Caco-2 (cell line): ENCODE measurements at regions not wholly inside any gene's neighbourhood (a gene's known extent, or its start where the extent isn't known, plus 50 kb on each side); places are given as distances from the start of the nearest gene placed in this dataset.

Source experiments
- BruUV-seq: library from RNA; stranded (reverse); fragments of 400-500 nt; replicated peaks from 2 replicates; lab custom pipeline; 2021; lab: Mats Ljungman, UMichigan
- CTCF ChIA-PET: fragments of 300-600 bp; sonication (Branson Sonifier 250); formaldehyde crosslinking; loops from one replicate; lab custom pipeline; 2022; ENCODE audit warnings: antibody characterized with exemption; lab: Charles Lee
- POLR2A ChIA-PET: fragments of 300-600 bp; sonication (Branson Sonifier 250); formaldehyde crosslinking; loops from one replicate; lab custom pipeline; 2022; ENCODE audit warnings: antibody characterized with exemption; lab: Charles Lee
- DNase-seq, 2 experiments: peaks; one replicate each; pipeline versions ENCODE4 v3.0.0 to v3.0.0-alpha.2; 2020 to 2022
- H3K27me3 ChIP-seq: replicated peaks from 2 replicates; pipeline ENCODE4 v1.6.0; 2011; ENCODE audit warnings: low read length; ENCODE audit not compliant: control insufficient read depth, insufficient read depth
- H3K36me3 ChIP-seq: 2 replicates; pipeline ENCODE4 v1.5.1; 2011; ENCODE audit warnings: low read length; ENCODE audit not compliant: control insufficient read depth, insufficient read depth
- H3K4me1 ChIP-seq: fragments of 250-450 bp; sonication (Bioruptor Pico); 2 replicates; pipeline ENCODE4 v1.5.1; 2020; ENCODE audit warnings: mild to moderate bottlenecking
- H3K4me3 ChIP-seq: 2 replicates; pipeline ENCODE4 v1.5.1; 2011; ENCODE audit warnings: low read depth, mild to moderate bottlenecking, control low read depth, low read length
- H3K9me3 ChIP-seq: fragments of 250-450 bp; sonication (Bioruptor Pico); 2 replicates; pipeline ENCODE4 v1.5.1; 2020; ENCODE audit warnings: mild to moderate bottlenecking, moderate library complexity
- H3K27ac Mint-ChIP-seq: one replicate; pipeline ENCODE4 v1.8.0; 2022; ENCODE audit warnings: mixed read lengths; ENCODE audit not compliant: unreplicated experiment
- H3K27me3 Mint-ChIP-seq: one replicate; pipeline ENCODE4 v1.8.0; 2022; ENCODE audit warnings: mixed read lengths; ENCODE audit not compliant: insufficient read depth, unreplicated experiment
- H3K36me3 Mint-ChIP-seq: one replicate; pipeline ENCODE4 v1.8.0; 2022; ENCODE audit warnings: mild to moderate bottlenecking, mixed read lengths; ENCODE audit not compliant: insufficient read depth, unreplicated experiment
- H3K4me1 Mint-ChIP-seq: one replicate; pipeline ENCODE4 v1.8.0; 2022; ENCODE audit warnings: low read depth, mixed read lengths; ENCODE audit not compliant: unreplicated experiment
- H3K4me3 Mint-ChIP-seq: one replicate; pipeline ENCODE4 v1.8.0; 2022; ENCODE audit warnings: mild to moderate bottlenecking, moderate library complexity, mixed read lengths; ENCODE audit not compliant: unreplicated experiment
- H3K9me3 Mint-ChIP-seq: one replicate; pipeline ENCODE4 v1.8.0; 2022; ENCODE audit warnings: mixed read lengths; ENCODE audit not compliant: unreplicated experiment
- CTCF ChIP-seq, 2 experiments: fragments of 200-600 bp in 1 of 2; IDR thresholded peaks; 1 replicate in 1 of 2; 2 replicates in 1 of 2; pipeline versions ENCODE4 v1.5.1 to v1.8.0; 2011 to 2022; ENCODE audit warnings: antibody characterized with exemption in 1 of 2, control low read depth in 1 of 2, inconsistent platforms in 1 of 2, low read depth in 1 of 2, low read length in 1 of 2, mild to moderate bottlenecking in 1 of 2, moderate library complexity in 1 of 2; ENCODE audit not compliant: insufficient read depth in 1 of 2, severe bottlenecking in 1 of 2, unreplicated experiment in 1 of 2
- intact Hi-C: fragments of 100-400 bp; cut with micrococcal nuclease; formaldehyde crosslinking; loops from one replicate; pipeline ENCODE4 v1.10.0; 2022; ENCODE audit not compliant: unreplicated experiment

- Histone ChIP-seq H3K27me3 (no peaks in the 10 kb centered on the region), H3K4me3 (no peak overlapping the region), H3K36me3 (no peaks in the 10 kb centered on the region), H3K9me3 (no peaks in the 10 kb centered on the region; the same call in 1 of the 2 replicates), H3K4me1 (no peaks in the 10 kb centered on the region)
- ChIA-PET CTCF (no interaction called here), POLR2A (no interaction called here)
- intact Hi-C loops, result loop anchor here (10.0 kb wide), 1 partner anchor 320 kb away; no protein-coding TSS in a partner anchor
- no peaks in the 10 kb centered on the region for H3K4me1 Mint-ChIP-seq
- H3K9me3 Mint-ChIP-seq, result no peaks in the 10 kb centered on the region
- no peak for TF ChIP-seq CTCF (IDR thresholded peaks at IDR 0.05; ENCODE audit: insufficient read depth in 1 of 2, low read depth in 1 of 2, low read length in 1 of 2, severe bottlenecking in 1 of 2, unreplicated experiment in 1 of 2)
- peaks cover 6% of the 10 kb centered on the region for H3K27me3 Mint-ChIP-seq
- DNase-seq, result no peak
- H3K27ac Mint-ChIP-seq, result no peak overlapping the region
- H3K4me3 Mint-ChIP-seq, result no peak overlapping the region
- BruUV-seq, result no TSS peak
- H3K36me3 Mint-ChIP-seq, result no peaks in the 10 kb centered on the region
Measured at GRCh38 chr5:40364441-40364840, 315.3 kb upstream of the PTGER4 start.

DNA sequence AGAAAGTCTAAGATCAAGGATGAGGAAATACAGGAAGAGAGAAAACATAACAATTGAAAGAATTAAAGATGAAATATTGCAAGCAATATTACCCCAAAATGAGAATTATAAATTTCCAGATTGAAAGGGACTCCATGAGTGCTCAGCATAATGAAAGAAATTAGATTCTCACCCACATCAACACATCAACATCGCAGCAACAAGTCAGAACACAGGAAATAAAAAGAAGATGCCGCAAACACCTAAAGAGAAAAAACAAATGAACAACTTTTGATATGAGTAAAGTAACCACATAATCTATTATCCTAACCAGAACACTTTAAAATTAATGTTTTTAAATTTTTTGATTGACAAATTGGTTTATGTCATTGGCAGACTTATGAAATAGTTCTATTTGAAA is 318.3 kb upstream of the PTGER4 start:
- H3K4me1 Mint-ChIP-seq, result no peaks in the 10 kb centered on the region
- intact Hi-C loops, result loop anchor here (10.0 kb wide), 1 partner anchor 323 kb away; no protein-coding TSS in a partner anchor
- no peak overlapping the region for H3K4me3 Mint-ChIP-seq
- TF ChIP-seq CTCF (IDR thresholded peaks at IDR 0.05; ENCODE audit: insufficient read depth in 1 of 2, low read depth in 1 of 2, low read length in 1 of 2, severe bottlenecking in 1 of 2, unreplicated experiment in 1 of 2), result no peak
- H3K27me3 Mint-ChIP-seq, result peaks cover 17% of the 10 kb centered on the region
- ChIA-PET CTCF (no interaction called here), POLR2A (no interaction called here)
- no peak overlapping the region for H3K27ac Mint-ChIP-seq
- H3K9me3 Mint-ChIP-seq, result no peaks in the 10 kb centered on the region
- no peaks in the 10 kb centered on the region for H3K27me3 ChIP-seq
- no TSS peak for BruUV-seq
- no peaks in the 10 kb centered on the region for H3K36me3 ChIP-seq
- H3K4me1 ChIP-seq, result no peaks in the 10 kb centered on the region
- no peaks in the 10 kb centered on the region for H3K36me3 Mint-ChIP-seq
- no peak for DNase-seq
- no peak overlapping the region for H3K4me3 ChIP-seq
- no peaks in the 10 kb centered on the region; the same call in 1 of the 2 replicates for H3K9me3 ChIP-seq

DNA sequence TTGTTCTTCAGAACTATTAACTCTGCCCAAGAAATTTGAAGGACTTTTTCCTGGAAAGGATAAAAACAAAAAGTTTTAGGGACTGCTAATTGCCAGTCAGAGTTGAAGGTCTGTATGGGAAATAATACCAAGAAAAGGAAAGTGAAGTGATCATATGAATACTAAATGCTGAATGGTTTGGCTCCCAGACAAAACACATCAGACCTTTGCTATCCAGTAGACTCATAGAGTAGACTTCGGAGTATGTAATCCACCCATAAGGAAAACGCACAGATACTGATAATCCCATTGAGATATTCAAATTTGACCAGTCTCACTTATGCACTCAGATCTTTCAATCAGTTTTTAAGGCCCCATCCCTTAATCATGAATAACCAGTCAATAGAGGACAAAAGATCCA is 319.0 kb upstream of the PTGER4 start:
- no peak for TF ChIP-seq CTCF (IDR thresholded peaks at IDR 0.05; ENCODE audit: insufficient read depth in 1 of 2, low read depth in 1 of 2, low read length in 1 of 2, severe bottlenecking in 1 of 2, unreplicated experiment in 1 of 2)
- H3K9me3 ChIP-seq, result no peaks in the 10 kb centered on the region; the same call in 1 of the 2 replicates
- ChIA-PET CTCF (no interaction called here), POLR2A (no interaction called here)
- no peaks in the 10 kb centered on the region for H3K36me3 Mint-ChIP-seq
- no peaks in the 10 kb centered on the region for H3K4me1 Mint-ChIP-seq
- H3K36me3 ChIP-seq, result no peaks in the 10 kb centered on the region
- no peaks in the 10 kb centered on the region for H3K9me3 Mint-ChIP-seq
- H3K4me1 ChIP-seq, result no peaks in the 10 kb centered on the region
- DNase-seq, result no peak
- BruUV-seq, result no TSS peak
- H3K27me3 ChIP-seq, result no peaks in the 10 kb centered on the region
- H3K4me3 Mint-ChIP-seq, result no peak overlapping the region
- H3K27ac Mint-ChIP-seq, result no peak overlapping the region
- H3K4me3 ChIP-seq, result no peak overlapping the region
- intact Hi-C loops, result loop anchor here (10.0 kb wide), 1 partner anchor 324 kb away; no protein-coding TSS in a partner anchor
- peaks cover 17% of the 10 kb centered on the region for H3K27me3 Mint-ChIP-seq
